Caco-2 (cell line): ENCODE measurements at regions not wholly inside any gene's neighbourhood (a gene's known extent, or its start where the extent isn't known, plus 50 kb on each side); places are given as distances from the start of the nearest gene placed in this dataset.

Experiments used
- BruUV-seq: library from RNA; stranded (reverse); fragments of 400-500 nt; replicated peaks from 2 replicates; lab custom pipeline; 2021; lab: Mats Ljungman, UMichigan
- CTCF ChIA-PET: fragments of 300-600 bp; sonication (Branson Sonifier 250); formaldehyde crosslinking; loops from one replicate; lab custom pipeline; 2022; ENCODE audit warnings: antibody characterized with exemption; lab: Charles Lee
- POLR2A ChIA-PET: fragments of 300-600 bp; sonication (Branson Sonifier 250); formaldehyde crosslinking; loops from one replicate; lab custom pipeline; 2022; ENCODE audit warnings: antibody characterized with exemption; lab: Charles Lee
- DNase-seq, 2 experiments: peaks; one replicate each; pipeline versions ENCODE4 v3.0.0 to v3.0.0-alpha.2; 2020 to 2022
- H3K27me3 ChIP-seq: replicated peaks from 2 replicates; pipeline ENCODE4 v1.6.0; 2011; ENCODE audit warnings: low read length; ENCODE audit not compliant: control insufficient read depth, insufficient read depth
- H3K36me3 ChIP-seq: 2 replicates; pipeline ENCODE4 v1.5.1; 2011; ENCODE audit warnings: low read length; ENCODE audit not compliant: control insufficient read depth, insufficient read depth
- H3K4me1 ChIP-seq: fragments of 250-450 bp; sonication (Bioruptor Pico); 2 replicates; pipeline ENCODE4 v1.5.1; 2020; ENCODE audit warnings: mild to moderate bottlenecking
- H3K4me3 ChIP-seq: 2 replicates; pipeline ENCODE4 v1.5.1; 2011; ENCODE audit warnings: low read depth, mild to moderate bottlenecking, control low read depth, low read length
- H3K9me3 ChIP-seq: fragments of 250-450 bp; sonication (Bioruptor Pico); 2 replicates; pipeline ENCODE4 v1.5.1; 2020; ENCODE audit warnings: mild to moderate bottlenecking, moderate library complexity
- H3K27ac Mint-ChIP-seq: one replicate; pipeline ENCODE4 v1.8.0; 2022; ENCODE audit warnings: mixed read lengths; ENCODE audit not compliant: unreplicated experiment
- H3K27me3 Mint-ChIP-seq: one replicate; pipeline ENCODE4 v1.8.0; 2022; ENCODE audit warnings: mixed read lengths; ENCODE audit not compliant: insufficient read depth, unreplicated experiment
- H3K36me3 Mint-ChIP-seq: one replicate; pipeline ENCODE4 v1.8.0; 2022; ENCODE audit warnings: mild to moderate bottlenecking, mixed read lengths; ENCODE audit not compliant: insufficient read depth, unreplicated experiment
- H3K4me1 Mint-ChIP-seq: one replicate; pipeline ENCODE4 v1.8.0; 2022; ENCODE audit warnings: low read depth, mixed read lengths; ENCODE audit not compliant: unreplicated experiment
- H3K4me3 Mint-ChIP-seq: one replicate; pipeline ENCODE4 v1.8.0; 2022; ENCODE audit warnings: mild to moderate bottlenecking, moderate library complexity, mixed read lengths; ENCODE audit not compliant: unreplicated experiment
- H3K9me3 Mint-ChIP-seq: one replicate; pipeline ENCODE4 v1.8.0; 2022; ENCODE audit warnings: mixed read lengths; ENCODE audit not compliant: unreplicated experiment
- CTCF ChIP-seq, 2 experiments: fragments of 200-600 bp in 1 of 2; IDR thresholded peaks; 1 replicate in 1 of 2; 2 replicates in 1 of 2; pipeline versions ENCODE4 v1.5.1 to v1.8.0; 2011 to 2022; ENCODE audit warnings: antibody characterized with exemption in 1 of 2, control low read depth in 1 of 2, inconsistent platforms in 1 of 2, low read depth in 1 of 2, low read length in 1 of 2, mild to moderate bottlenecking in 1 of 2, moderate library complexity in 1 of 2; ENCODE audit not compliant: insufficient read depth in 1 of 2, severe bottlenecking in 1 of 2, unreplicated experiment in 1 of 2
- intact Hi-C: fragments of 100-400 bp; cut with micrococcal nuclease; formaldehyde crosslinking; loops from one replicate; pipeline ENCODE4 v1.10.0; 2022; ENCODE audit not compliant: unreplicated experiment

GRCh38 chr5:3364433-3364832 is 231.2 kb upstream of the IRX1 start:
- Mint-ChIP-seq H3K9me3 (peaks cover 9% of the 10 kb centered on the region), H3K4me1 (no peaks in the 10 kb centered on the region), H3K27me3 (peaks cover 6% of the 10 kb centered on the region), H3K27ac (no peak overlapping the region), H3K36me3 (no peaks in the 10 kb centered on the region), H3K4me3 (no peak overlapping the region)
- intact Hi-C loops = no loop called here
- POLR2A ChIA-PET = no interaction called here
- H3K4me3 ChIP-seq = no peak overlapping the region
- peaks cover 2% of the 10 kb centered on the region for H3K9me3 ChIP-seq
- no TSS peak for BruUV-seq
- no peaks in the 10 kb centered on the region for H3K27me3 ChIP-seq
- H3K4me1 ChIP-seq = no peaks in the 10 kb centered on the region
- CTCF ChIA-PET = no interaction called here
- no peaks in the 10 kb centered on the region for H3K36me3 ChIP-seq
- no peak for TF ChIP-seq CTCF (IDR thresholded peaks at IDR 0.05; ENCODE audit: insufficient read depth in 1 of 2, low read depth in 1 of 2, low read length in 1 of 2, severe bottlenecking in 1 of 2, unreplicated experiment in 1 of 2)
- DNase-seq = no peak

GRCh38 chr5:3362606-3362910 is 233.1 kb upstream of the IRX1 start:
- H3K9me3 ChIP-seq = no peaks in the 10 kb centered on the region
- H3K36me3 Mint-ChIP-seq = no peaks in the 10 kb centered on the region
- DNase-seq = no peak
- H3K27ac Mint-ChIP-seq = no peak overlapping the region
- no peak overlapping the region for H3K4me3 ChIP-seq
- ChIA-PET POLR2A (no interaction called here), CTCF (no interaction called here)
- no peaks in the 10 kb centered on the region for H3K27me3 ChIP-seq
- H3K4me3 Mint-ChIP-seq = no peak overlapping the region
- no peaks in the 10 kb centered on the region for H3K4me1 ChIP-seq
- no peak for TF ChIP-seq CTCF (IDR thresholded peaks at IDR 0.05; ENCODE audit: insufficient read depth in 1 of 2, low read depth in 1 of 2, low read length in 1 of 2, severe bottlenecking in 1 of 2, unreplicated experiment in 1 of 2)
- H3K27me3 Mint-ChIP-seq = peaks cover 6% of the 10 kb centered on the region
- intact Hi-C loops = no loop called here
- H3K4me1 Mint-ChIP-seq = no peaks in the 10 kb centered on the region
- H3K36me3 ChIP-seq = no peaks in the 10 kb centered on the region
- H3K9me3 Mint-ChIP-seq = peaks cover 6% of the 10 kb centered on the region
- BruUV-seq = no TSS peak

- intact Hi-C loops = no loop called here
- H3K36me3 Mint-ChIP-seq = no peaks in the 10 kb centered on the region
- no peak overlapping the region for H3K27ac Mint-ChIP-seq
- no peak overlapping the region for H3K4me3 ChIP-seq
- no peaks in the 10 kb centered on the region for H3K9me3 ChIP-seq
- H3K9me3 Mint-ChIP-seq = peaks cover 6% of the 10 kb centered on the region
- BruUV-seq = no TSS peak
- H3K4me1 ChIP-seq = no peaks in the 10 kb centered on the region
- CTCF ChIA-PET = no interaction called here
- POLR2A ChIA-PET = no interaction called here
- no peaks in the 10 kb centered on the region for H3K27me3 ChIP-seq
- H3K4me1 Mint-ChIP-seq = no peaks in the 10 kb centered on the region
- H3K27me3 Mint-ChIP-seq = peaks cover 6% of the 10 kb centered on the region
- no peak for DNase-seq
- no peaks in the 10 kb centered on the region for H3K36me3 ChIP-seq
- no peak for TF ChIP-seq CTCF (IDR thresholded peaks at IDR 0.05; ENCODE audit: insufficient read depth in 1 of 2, low read depth in 1 of 2, low read length in 1 of 2, severe bottlenecking in 1 of 2, unreplicated experiment in 1 of 2)
- no peak overlapping the region for H3K4me3 Mint-ChIP-seq
Observed at GRCh38 chr5:3361811-3362605, 233.6 kb upstream of the IRX1 start.
